DMS 273 (cell line): ENCODE measurements at regions not wholly inside any gene's neighbourhood (a gene's known extent, or its start where the extent isn't known, plus 50 kb on each side); places are given as distances from the start of the nearest gene placed in this dataset.
A peak's percentile ranks its signal among the peaks of the same experiment; 100 is the strongest.
"Not testable (repeated sequence)": the region's sequence is repeated elsewhere in the genome, so short reads cannot be mapped to it uniquely, and the experiment has no call there.

ENCODE experiments used
- DNase-seq: peaks from one replicate; lab custom pipeline; 2025; ENCODE audit not compliant: unreplicated experiment; lab: John Stamatoyannopoulos, UW

DNA sequence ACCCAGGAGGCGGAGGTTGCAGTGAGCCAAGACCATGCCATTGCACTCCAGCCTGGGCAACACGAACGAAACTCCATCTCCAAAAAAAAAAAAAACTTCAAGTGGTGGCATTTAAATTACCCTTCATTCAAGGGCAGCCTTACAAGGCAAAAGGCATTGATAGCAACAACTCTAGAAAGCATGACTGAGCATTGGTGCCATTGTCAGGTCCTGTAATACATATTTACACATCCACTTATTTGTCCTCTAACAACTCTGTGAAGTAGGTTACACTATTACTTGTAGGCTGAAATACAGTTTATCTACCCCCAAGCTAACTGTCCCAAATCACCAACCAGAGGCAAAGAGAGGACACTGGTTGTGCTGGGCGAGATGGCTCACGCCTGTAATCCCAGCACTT, 52.7 kb upstream of the LARP1 start:
- no peak for DNase-seq

DNA sequence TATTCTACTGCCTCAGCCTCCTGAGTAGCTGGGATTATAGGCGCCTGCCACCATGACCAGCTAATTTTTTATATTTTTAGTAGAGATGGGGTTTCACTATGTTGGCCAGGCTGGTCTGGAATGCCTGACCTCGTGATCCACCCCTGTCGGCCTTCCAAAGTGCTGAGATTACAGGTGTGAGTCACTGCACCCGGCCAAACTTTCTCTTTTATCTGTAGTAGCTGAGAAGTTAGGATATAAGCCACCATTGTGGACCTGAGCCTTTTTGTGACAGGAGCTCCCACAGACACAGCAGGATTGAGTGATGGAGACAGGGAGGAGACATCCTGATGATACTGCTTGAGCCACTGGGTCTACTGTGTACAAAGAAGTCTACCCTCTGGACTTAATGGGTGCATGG, 53.5 kb upstream of the LARP1 start:
- not testable (repeated sequence) for DNase-seq

DNA sequence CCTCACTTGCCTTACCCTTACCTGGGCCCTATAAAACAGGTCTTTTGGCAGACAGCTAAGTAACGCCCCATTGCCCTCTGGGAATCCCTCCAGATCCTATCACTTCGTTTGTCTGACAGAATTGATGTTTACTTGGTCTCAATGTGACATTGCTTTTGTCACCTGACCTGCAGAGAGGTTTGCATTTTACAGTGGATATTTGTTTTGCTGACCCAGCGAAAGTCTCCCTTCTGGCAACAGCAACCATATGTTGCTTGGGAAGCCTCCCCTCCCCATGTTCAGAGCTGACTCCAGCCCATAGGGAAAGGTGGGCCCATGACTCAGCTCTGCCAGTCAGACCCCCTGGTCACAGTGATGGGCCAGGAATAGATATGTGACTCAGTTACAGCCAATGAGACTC, 54.0 kb upstream of the LARP1 start:
- DNase-seq = peak; percentile 28

DNA sequence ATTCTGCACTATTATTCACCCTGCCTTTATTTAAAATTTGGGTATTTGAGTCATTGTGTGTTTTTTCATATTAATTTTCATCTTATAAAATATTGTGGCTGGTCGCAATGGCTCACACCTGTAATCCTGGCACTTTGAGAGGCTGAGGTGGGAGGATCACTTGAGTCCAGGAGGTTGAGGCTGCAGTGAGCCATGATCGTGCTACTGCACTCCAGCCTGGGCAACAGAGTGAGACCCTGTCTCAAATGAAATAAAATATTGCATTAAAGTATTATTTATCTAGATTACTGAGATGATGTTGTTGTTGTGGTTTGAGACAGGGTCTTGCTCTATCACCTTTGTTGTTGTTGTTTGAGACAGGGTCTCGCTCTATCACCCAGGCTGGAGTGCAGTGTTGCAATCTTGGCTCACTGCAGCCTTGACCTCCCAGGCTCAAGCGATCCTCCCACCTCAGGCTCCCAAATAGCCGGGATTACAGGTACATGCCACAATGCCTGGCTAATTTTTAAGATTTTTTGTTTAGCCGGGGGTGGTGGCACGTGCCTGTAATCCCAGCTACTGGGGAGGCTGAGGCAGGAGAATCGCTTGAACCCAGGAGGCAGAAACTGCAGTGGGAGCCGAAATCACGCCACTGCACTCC, 54.8 kb upstream of the LARP1 start:
- not testable (repeated sequence) for DNase-seq

DNA sequence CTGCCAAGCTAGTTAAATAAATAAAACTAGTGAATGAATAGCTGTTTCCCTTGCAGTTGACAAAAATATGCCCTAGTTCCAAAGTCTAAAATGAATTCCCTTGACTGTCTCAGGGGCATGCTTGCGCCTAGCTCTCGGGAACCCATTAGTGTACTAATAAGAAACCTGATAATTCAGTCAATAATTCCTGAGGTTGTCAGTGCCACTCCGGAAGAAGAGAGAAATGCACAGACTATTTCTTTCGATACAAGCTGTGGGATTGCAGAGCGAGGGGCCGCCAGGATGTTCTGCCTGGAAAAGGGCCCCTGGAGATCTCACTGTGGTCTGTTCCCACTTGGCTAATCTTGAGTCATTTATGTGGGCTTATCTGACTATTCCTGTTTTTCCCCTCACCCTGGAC, 56.4 kb upstream of the LARP1 start:
- no peak for DNase-seq

DNA sequence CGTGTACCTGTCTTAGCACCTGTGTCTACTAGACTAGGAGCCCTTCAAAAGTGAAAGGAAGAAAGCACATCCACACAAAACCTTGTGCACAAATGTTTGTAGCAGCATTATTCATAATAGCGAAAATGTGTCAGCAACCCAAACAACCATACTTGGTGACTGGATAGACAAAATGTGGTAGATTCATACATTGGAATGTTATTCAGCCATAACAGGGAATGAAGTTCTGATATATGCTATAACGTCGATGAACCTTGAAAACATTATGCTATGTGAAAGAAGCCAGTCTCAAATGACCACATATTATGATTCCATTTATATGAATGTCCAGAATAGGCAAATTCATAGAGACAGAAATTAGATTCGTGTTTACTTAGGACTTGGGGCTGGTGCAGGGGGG, 57.8 kb upstream of the LARP1 start:
- no peak for DNase-seq

GRCh38 chr5:154696891-154697290, 58.3 kb upstream of the LARP1 start:
- no peak for DNase-seq

DNA sequence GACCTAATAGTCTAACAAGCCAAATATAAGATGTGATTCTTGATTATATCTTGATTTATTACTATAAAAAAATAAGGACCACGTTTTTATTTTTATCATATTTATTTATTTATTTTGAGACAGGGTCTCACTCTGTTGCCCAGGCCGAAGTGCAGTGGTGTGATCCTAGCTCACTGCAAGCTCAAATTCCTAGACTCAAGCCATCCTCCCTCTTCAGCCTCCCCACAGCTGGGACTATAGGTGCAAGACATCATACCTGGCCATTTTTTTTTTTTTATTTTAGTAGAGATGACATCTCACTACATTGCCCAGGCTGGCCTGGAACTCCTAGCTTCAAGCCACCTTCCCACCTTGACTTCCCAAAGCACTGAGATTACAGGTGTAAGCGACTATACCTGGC, 61.0 kb upstream of the LARP1 start:
- DNase-seq = no peak

- DNase-seq = no peak
Measured at GRCh38 chr5:154690488-154690887, 64.7 kb upstream of the LARP1 start.

DNA sequence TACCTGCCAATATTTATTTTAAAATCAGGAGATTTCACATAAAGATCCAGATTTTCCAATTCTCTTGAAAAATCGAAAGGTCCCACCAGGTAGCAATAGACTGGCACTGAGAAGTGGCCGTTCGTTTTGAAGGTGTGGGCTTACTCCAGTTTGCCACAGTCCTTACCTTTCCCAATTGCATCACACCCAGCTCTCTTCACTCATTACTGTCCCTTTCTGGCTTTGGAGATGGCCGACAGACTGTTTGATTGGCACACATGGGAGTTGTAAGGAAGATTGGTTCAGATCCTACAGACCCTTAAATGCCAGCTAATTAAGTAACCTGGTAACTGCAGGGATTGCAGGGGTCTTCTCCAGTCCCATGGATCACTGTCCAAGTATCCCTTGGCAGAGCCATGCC, 68.7 kb upstream of the LARP1 start:
- peak; percentile 26 for DNase-seq

- DNase-seq = peak; percentile 89
Measured at GRCh38 chr5:154683101-154683880, 71.9 kb upstream of the LARP1 start.

- DNase-seq = peak; percentile 61
Measured at GRCh38 chr5:154679501-154679900, 75.7 kb upstream of the LARP1 start.

- no peak for DNase-seq
Measured at GRCh38 chr5:154677921-154678320, 77.3 kb upstream of the LARP1 start.

DNA sequence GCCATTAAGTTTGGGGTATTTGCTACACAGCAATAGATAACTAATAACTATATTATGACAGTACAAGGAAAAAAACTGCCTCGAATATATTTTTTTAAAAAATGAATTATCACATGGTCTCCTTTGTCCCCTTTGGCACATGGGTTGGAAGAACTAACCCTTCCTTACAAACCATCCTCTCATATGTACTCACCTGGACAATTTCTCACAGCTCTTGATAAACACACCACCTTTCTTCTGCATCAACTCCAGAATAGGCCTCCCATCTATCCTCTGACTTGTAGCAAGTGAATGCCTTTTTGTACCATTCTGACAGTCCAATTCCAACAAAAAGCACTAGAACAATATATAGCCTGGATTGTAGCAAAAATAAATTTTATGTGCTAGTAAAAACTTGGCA, 78.7 kb upstream of the LARP1 start:
- no peak for DNase-seq

- DNase-seq = no peak
Measured at GRCh38 chr5:154674029-154674428, 81.1 kb upstream of the LARP1 start.

DNA sequence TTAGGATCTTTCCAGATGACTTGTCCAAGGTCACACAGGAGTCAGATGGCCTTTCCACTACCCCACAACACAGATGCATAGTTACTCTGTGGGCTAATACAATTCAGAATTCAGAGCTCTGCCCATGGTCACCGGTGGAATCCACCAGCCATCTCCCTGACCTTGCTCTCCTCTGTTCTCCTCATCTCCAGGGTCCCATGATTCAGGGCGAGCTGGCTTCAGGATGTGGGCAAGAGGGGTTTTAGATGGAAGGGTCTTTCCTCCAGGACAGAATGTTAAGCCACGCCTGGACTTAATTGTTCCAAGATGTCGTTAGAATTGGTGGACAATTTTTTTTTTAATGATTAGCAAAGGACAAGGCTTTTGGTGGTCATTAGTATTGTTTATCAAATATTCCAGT, 81.7 kb upstream of the LARP1 start:
- DNase-seq = no peak

- DNase-seq = not testable (repeated sequence)
Measured at GRCh38 chr5:154669913-154670312, 85.3 kb upstream of the LARP1 start.

- DNase-seq = no peak
Measured at GRCh38 chr5:154669402-154669801, 85.8 kb upstream of the LARP1 start.

DNA sequence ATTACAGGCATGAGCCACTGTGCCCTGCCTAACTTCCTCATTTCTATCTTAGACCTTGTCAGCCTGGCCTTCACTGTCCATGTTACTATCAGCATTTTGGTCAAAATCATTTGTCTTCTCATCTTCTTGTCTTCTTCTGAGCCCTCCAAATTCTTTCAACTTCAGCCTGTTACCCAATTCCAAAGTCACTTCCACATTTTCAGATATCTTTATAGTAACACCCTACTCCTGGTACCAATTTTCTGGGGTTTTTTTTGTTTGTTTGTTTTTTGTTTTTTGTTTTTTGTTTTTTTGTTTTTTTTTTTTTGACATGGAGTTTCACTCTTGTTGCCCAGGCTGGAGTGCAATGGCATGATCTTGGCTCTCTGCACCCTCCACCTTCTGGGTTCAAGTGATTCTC, 90.3 kb upstream of the LARP1 start:
- DNase-seq = no peak

GRCh38 chr5:154663424-154663823, 91.8 kb upstream of the LARP1 start:
- DNase-seq = no peak

GRCh38 chr5:154654486-154655371, 100.4 kb upstream of the LARP1 start:
- DNase-seq = peak; percentile 44
